ENCODE measurements at regions not wholly inside any gene's neighbourhood (a gene's known extent, or its start where the extent isn't known, plus 50 kb on each side); places are given as distances from the start of the nearest gene placed in this dataset.

- TF ChIP-seq CTCF (IDR thresholded peaks at IDR 0.05) (no peak), POLR2A (IDR thresholded peaks at IDR 0.05) (no peak)
These were observed 66.9 kb upstream of the SDK2 start for GRCh38 chr17:73711184-73711583.

Measured in body of pancreas (tissue), 4 donors.